BE2C (cell line): ENCODE measurements at regions not wholly inside any gene's neighbourhood (a gene's known extent, or its start where the extent isn't known, plus 50 kb on each side); places are given as distances from the start of the nearest gene placed in this dataset.
A peak's percentile ranks its signal among the peaks of the same experiment; 100 is the strongest.

ENCODE experiments used
- DNase-seq: peaks from one replicate; pipeline ENCODE4 v3.0.0-alpha.2; 2020
- H3K27me3 ChIP-seq: fragments of 250-450 bp; sonication (Bioruptor Pico); 2 replicates; pipeline ENCODE4 v1.5.1; 2020; ENCODE audit warnings: mild to moderate bottlenecking
- H3K36me3 ChIP-seq: fragments of 250-450 bp; sonication (Bioruptor Pico); 2 replicates; pipeline ENCODE4 v1.5.1; 2020; ENCODE audit warnings: mild to moderate bottlenecking
- H3K4me1 ChIP-seq: fragments of 250-450 bp; sonication (Bioruptor Pico); 2 replicates; pipeline ENCODE4 v1.5.1; 2020
- H3K4me3 ChIP-seq: 2 replicates; pipeline ENCODE4 v1.5.1; 2011; ENCODE audit warnings: low read depth, low read length
- H3K9me3 ChIP-seq: fragments of 250-450 bp; sonication (Bioruptor Pico); 2 replicates; pipeline ENCODE4 v1.5.1; 2020
- CTCF ChIP-seq: IDR thresholded peaks from 2 replicates; pipeline ENCODE4 v1.5.1; 2012; ENCODE audit warnings: mild to moderate bottlenecking, low read depth, low read length

GRCh38 chr1:96992871-96993270 is 271.3 kb downstream of the PTBP2 start:
- Histone ChIP-seq H3K9me3 (no peaks in the 10 kb centered on the region), H3K36me3 (no peaks in the 10 kb centered on the region), H3K4me1 (peaks cover 35% of the 10 kb centered on the region), H3K4me3 (no peak overlapping the region), H3K27me3 (no peaks in the 10 kb centered on the region)
- no peak for DNase-seq
- no peak for TF ChIP-seq CTCF

DNA sequence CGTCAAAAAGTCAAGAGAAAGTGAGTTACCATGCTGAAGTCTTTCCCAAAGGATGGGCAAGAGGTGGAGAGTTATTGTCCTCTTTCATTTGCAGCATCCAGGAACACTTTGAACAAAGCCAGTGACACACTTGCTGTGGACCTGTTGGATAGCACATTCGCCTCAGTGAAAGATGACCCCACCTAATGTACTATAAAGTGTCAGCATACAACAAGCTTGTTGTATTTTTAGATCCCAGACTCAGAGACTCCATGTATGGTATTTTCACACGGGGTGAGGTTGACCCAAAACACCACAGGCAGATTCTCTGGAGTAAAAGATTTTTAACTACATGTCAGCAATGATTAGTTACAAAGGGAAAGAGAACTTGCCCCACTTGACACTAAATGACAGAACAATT is 273.8 kb downstream of the PTBP2 start:
- Histone ChIP-seq H3K27me3 (no peaks in the 10 kb centered on the region), H3K4me1 (peaks cover 47% of the 10 kb centered on the region), H3K4me3 (no peak overlapping the region), H3K36me3 (no peaks in the 10 kb centered on the region), H3K9me3 (no peaks in the 10 kb centered on the region)
- DNase-seq, result no peak
- no peak for TF ChIP-seq CTCF

DNA sequence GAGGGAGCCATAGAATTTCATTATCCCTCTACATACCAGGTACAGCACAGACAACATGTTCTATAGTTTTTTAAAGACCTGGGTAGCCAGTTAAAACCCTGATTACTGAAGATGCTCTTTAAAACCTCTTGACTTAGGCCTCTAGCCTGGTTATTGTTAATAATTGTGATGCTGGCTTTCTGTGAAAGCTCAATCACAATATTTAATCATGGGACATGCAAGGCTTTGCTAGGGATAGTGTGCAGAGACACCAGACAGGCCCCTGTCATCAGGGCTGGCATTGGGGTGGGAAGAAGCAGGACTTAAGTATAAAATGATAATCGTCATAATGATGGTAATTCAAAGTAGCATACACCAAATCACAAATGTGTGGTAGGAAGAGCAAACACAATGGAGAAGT is 274.4 kb downstream of the PTBP2 start:
- Histone ChIP-seq H3K4me3 (no peak overlapping the region), H3K4me1 (peaks cover 47% of the 10 kb centered on the region), H3K36me3 (no peaks in the 10 kb centered on the region), H3K27me3 (no peaks in the 10 kb centered on the region), H3K9me3 (no peaks in the 10 kb centered on the region)
- no peak for TF ChIP-seq CTCF
- peak; percentile 41 for DNase-seq

DNA sequence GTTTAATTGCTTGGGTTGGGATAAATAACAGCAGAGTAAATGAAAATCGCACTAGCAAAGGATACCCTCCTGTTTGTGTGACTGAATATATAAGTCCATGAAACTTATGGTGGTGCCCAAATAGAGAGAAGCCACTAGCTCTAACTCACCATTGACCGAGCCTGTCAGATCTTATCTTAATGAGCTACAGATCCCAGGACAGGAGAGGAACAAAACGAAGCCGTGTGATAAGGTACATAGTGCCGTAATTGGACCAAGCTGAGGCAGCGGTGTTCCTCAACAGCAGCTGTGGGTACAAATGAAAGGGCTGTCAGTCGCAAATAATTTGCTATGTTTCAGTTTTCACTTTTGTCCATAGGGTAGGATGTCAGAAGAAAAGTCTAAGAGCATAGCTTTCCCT is 276.1 kb downstream of the PTBP2 start:
- TF ChIP-seq CTCF, result no peak
- Histone ChIP-seq H3K9me3 (no peaks in the 10 kb centered on the region), H3K4me3 (peak overlapping the region; percentile 24), H3K4me1 (peaks cover 47% of the 10 kb centered on the region), H3K27me3 (no peaks in the 10 kb centered on the region), H3K36me3 (no peaks in the 10 kb centered on the region)
- DNase-seq, result peak; percentile 66

GRCh38 chr1:96998466-96998865 is 276.9 kb downstream of the PTBP2 start:
- Histone ChIP-seq H3K4me3 (no peak overlapping the region), H3K4me1 (peaks cover 42% of the 10 kb centered on the region), H3K36me3 (no peaks in the 10 kb centered on the region), H3K27me3 (no peaks in the 10 kb centered on the region), H3K9me3 (no peaks in the 10 kb centered on the region)
- no peak for DNase-seq
- no peak for TF ChIP-seq CTCF

DNA sequence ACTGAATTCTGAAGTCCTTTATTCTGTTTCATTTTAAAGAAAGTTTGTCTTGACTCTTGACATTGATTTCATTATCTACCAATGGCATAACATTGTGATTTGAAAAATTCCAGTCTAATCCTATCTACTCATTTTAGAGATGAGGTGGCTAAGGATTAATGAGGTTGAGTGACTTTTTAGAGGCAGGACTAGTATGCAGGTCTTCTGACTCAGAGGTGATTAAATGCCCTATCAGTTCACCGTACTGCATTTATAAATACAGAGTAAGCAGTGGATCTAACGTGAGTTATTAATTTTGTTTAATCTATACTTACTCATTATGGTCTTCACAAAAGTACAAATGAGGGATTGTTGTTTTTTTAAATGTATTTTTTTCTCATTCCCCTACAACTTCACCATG is 277.6 kb downstream of the PTBP2 start:
- H3K4me1 ChIP-seq, result peaks cover 40% of the 10 kb centered on the region
- H3K4me3 ChIP-seq, result no peak overlapping the region
- no peaks in the 10 kb centered on the region for H3K27me3 ChIP-seq
- no peak for DNase-seq
- TF ChIP-seq CTCF, result no peak
- H3K9me3 ChIP-seq, result no peaks in the 10 kb centered on the region
- H3K36me3 ChIP-seq, result no peaks in the 10 kb centered on the region
